K562 (cell line): ENCODE measurements at regions not wholly inside any gene's neighbourhood (a gene's known extent, or its start where the extent isn't known, plus 50 kb on each side); places are given as distances from the start of the nearest gene placed in this dataset.

Experiments
- AFF1 ChIP-seq, 2 experiments: fragments of 450-650 bp; IDR thresholded peaks; 2 replicates each; pipeline ENCODE4 v1.6.1; 2018; ENCODE audit warnings: mild to moderate bottlenecking in 2 of 2, low read depth in 1 of 2; ENCODE audit not compliant: partially characterized antibody in 2 of 2
- BRD9 ChIP-seq: fragments of 450-650 bp; IDR thresholded peaks from 2 replicates; pipeline ENCODE4 v1.6.1; 2018; ENCODE audit warnings: low read depth; ENCODE audit not compliant: partially characterized antibody
- CHD4 ChIP-seq: fragments of 200-600 bp; sonication (generic); IDR thresholded peaks from 3 replicates; pipeline ENCODE4 v1.6.1; 2012; ENCODE audit warnings: low read depth, mild to moderate bottlenecking, mixed read lengths, low read length, inconsistent platforms; ENCODE audit not compliant: insufficient read depth, insufficient replicate concordance, poor library complexity, severe bottlenecking
- DACH1 ChIP-seq: fragments of 450-650 bp; IDR thresholded peaks from 2 replicates; pipeline ENCODE4 v1.6.1; 2018; ENCODE audit not compliant: partially characterized antibody
- FOXJ2 ChIP-seq: fragments of 200-800 bp; sonication (Bioruptor generic); IDR thresholded peaks from 2 replicates; pipeline ENCODE4 v1.6.1; 2016; ENCODE audit warnings: missing genetic modification characterization, missing compliant biosample characterization
- GTF2B ChIP-seq: IDR thresholded peaks from 2 replicates; pipeline ENCODE4 v1.6.1; 2011; ENCODE audit not compliant: insufficient read length; ENCODE audit errors: extremely low read depth
- HSF4 ChIP-seq: fragments of 250-450 bp; sonication (Bioruptor Pico); IDR thresholded peaks from 2 replicates; pipeline ENCODE4 v2.1.2; 2022; ENCODE audit warnings: mild to moderate bottlenecking, moderate library complexity, borderline replicate concordance
- MAZ ChIP-seq, 2 experiments: fragments of 450-650 bp in 1 of 2; sonication (generic) in 1 of 2; formaldehyde crosslinking; IDR thresholded peaks in 1 of 2; conservative IDR thresholded peaks in 1 of 2; 2 replicates each; pipeline versions ENCODE4 v1.4.0 to v1.5.0; 2020; ENCODE audit warnings: mild to moderate bottlenecking in 1 of 2, missing genetic modification reagents in 1 of 2
- MEF2A ChIP-seq: IDR thresholded peaks from 2 replicates; pipeline ENCODE4 v1.6.1; 2011; ENCODE audit warnings: low read depth, mild to moderate bottlenecking, low read length, moderate library complexity; ENCODE audit not compliant: control insufficient read depth
- NR1H2 ChIP-seq: sonication (generic); formaldehyde crosslinking; IDR thresholded peaks from 2 replicates; pipeline ENCODE4 v1.4.0; 2020; ENCODE audit warnings: mild to moderate bottlenecking, missing genetic modification reagents
- PHF8 ChIP-seq: fragments of 200-600 bp; sonication (generic); IDR thresholded peaks from 2 replicates; pipeline ENCODE4 v1.6.1; 2012; ENCODE audit warnings: mixed run types, mild to moderate bottlenecking, inconsistent platforms, low read length, moderate library complexity, borderline replicate concordance
- SIRT6 ChIP-seq: IDR thresholded peaks from one replicate; pipeline ENCODE4 v1.6.1; 2012; ENCODE audit warnings: low read depth, mild to moderate bottlenecking, control low read depth, inconsistent platforms, low read length, moderate library complexity
- ZBED1 ChIP-seq: IDR thresholded peaks from 2 replicates; pipeline ENCODE4 v1.6.1; 2014
- ZNF24 ChIP-seq: fragments of 450-650 bp; IDR thresholded peaks from 2 replicates; pipeline ENCODE4 v1.6.1; 2016
- ZNF830 ChIP-seq: fragments of 250-450 bp; sonication (Bioruptor Pico); IDR thresholded peaks from 2 replicates; pipeline ENCODE4 v1.5.0; 2021; ENCODE audit warnings: mild to moderate bottlenecking
- TF ChIP-seq, protein P1 (sequence below): fragments of 250-450 bp; sonication (Bioruptor Pico); IDR thresholded peaks from 2 replicates; pipeline ENCODE4 v1.8.0; 2021; ENCODE audit warnings: moderate library complexity, mild to moderate bottlenecking, inconsistent platforms
- TF ChIP-seq, protein P2 (sequence below): IDR thresholded peaks from 2 replicates; pipeline ENCODE4 v1.6.1; 2012; ENCODE audit warnings: low read depth, low read length, improper control_type of control experiment, borderline replicate concordance
- TF ChIP-seq, protein P3 (sequence below), 3 experiments: fragments of 200-800 bp in 1 of 3; fragments of 250-450 bp in 1 of 3; fragments of 450-650 bp in 1 of 3; sonication (Bioruptor Pico) in 1 of 3; sonication (Bioruptor generic) in 1 of 3; formaldehyde crosslinking in 1 of 3; IDR thresholded peaks; 2 replicates each; pipeline versions ENCODE4 v1.6.1 to v1.8.0; 2016 to 2022; ENCODE audit warnings: mild to moderate bottlenecking in 2 of 3, missing genetic modification characterization in 2 of 3, missing compliant biosample characterization in 1 of 3, moderate library complexity in 1 of 3

DNA sequence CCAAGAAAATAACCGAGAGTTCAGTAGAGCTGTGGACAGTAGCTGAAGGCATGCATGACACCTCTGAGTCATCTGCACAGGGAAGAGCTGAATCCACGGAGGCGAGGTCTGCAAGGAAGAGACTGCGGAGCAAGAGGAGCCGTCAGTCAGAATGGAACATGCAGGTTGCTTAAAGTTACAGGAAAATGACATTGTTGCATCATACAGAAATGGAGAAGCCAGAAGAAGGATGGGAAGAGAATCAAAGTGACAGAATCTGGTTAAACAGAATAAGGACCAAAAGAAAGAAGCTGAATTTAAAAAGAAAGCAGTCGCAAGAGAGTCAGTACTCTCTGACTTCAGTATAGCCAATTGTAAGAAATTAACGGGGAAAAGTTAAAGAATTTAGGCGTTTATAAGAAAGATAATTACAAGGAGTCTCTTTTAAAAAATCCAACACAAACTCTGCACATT, 533.8 kb downstream of the ADCYAP1 start (continued):
- peak in 1 of 2 experiments; percentile 72 for TF ChIP-seq AFF1 (IDR thresholded peaks at IDR 0.05; ENCODE audit: low read depth in 1 of 2, partially characterized antibody in 2 of 2)
- TF ChIP-seq FOXJ2 (tag) = no peak
- no peak for TF ChIP-seq GTF2B
- TF ChIP-seq MEF2A = no peak
- TF ChIP-seq SIRT6 = no peak
- no peak for TF ChIP-seq NR1H2
- no peak for TF ChIP-seq ZBED1
- TF ChIP-seq, protein P1, sequence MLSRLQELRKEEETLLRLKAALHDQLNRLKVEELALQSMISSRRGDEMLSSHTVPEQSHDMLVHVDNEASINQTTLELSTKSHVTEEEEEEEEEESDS (CRISPR knock-in tag) = no peak
- TF ChIP-seq CHD4 = no peak
- TF ChIP-seq, protein P2, sequence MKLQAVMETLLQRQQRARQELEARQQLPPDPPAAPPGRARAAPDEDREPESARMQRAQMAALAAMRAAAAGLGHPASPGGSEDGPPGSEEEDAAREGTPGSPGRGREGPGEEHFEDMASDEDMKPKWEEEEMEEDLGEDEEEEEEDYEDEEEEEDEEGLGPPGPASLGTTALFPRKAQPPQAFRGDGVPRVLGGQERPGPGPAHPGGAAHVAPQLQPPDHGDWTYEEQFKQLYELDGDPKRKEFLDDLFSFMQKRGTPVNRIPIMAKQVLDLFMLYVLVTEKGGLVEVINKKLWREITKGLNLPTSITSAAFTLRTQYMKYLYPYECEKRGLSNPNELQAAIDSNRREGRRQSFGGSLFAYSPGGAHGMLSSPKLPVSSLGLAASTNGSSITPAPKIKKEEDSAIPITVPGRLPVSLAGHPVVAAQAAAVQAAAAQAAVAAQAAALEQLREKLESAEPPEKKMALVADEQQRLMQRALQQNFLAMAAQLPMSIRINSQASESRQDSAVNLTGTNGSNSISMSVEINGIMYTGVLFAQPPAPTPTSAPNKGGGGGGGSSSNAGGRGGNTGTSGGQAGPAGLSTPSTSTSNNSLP = no peak
- TF ChIP-seq, protein P3, sequence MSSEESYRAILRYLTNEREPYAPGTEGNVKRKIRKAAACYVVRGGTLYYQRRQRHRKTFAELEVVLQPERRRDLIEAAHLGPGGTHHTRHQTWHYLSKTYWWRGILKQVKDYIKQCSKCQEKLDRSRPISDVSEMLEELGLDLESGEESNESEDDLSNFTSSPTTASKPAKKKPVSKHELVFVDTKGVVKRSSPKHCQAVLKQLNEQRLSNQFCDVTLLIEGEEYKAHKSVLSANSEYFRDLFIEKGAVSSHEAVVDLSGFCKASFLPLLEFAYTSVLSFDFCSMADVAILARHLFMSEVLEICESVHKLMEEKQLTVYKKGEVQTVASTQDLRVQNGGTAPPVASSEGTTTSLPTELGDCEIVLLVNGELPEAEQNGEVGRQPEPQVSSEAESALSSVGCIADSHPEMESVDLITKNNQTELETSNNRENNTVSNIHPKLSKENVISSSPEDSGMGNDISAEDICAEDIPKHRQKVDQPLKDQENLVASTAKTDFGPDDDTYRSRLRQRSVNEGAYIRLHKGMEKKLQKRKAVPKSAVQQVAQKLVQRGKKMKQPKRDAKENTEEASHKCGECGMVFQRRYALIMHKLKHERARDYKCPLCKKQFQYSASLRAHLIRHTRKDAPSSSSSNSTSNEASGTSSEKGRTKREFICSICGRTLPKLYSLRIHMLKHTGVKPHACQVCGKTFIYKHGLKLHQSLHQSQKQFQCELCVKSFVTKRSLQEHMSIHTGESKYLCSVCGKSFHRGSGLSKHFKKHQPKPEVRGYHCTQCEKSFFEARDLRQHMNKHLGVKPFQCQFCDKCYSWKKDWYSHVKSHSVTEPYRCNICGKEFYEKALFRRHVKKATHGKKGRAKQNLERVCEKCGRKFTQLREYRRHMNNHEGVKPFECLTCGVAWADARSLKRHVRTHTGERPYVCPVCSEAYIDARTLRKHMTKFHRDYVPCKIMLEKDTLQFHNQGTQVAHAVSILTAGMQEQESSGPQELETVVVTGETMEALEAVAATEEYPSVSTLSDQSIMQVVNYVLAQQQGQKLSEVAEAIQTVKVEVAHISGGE (CRISPR knock-in tag; IDR thresholded peaks at IDR 0.05) = no peak
- TF ChIP-seq HSF4 = no peak
- no peak for TF ChIP-seq BRD9
- TF ChIP-seq ZNF830 (CRISPR knock-in tag) = peak; percentile 25; the same call in 1 of the 2 replicates
- TF ChIP-seq ZNF24 = no peak
- TF ChIP-seq MAZ (CRISPR knock-in tag; conservative IDR thresholded peaks at IDR 0.05 in 1 of 2, IDR thresholded peaks at IDR 0.05 in 1 of 2) = no peak; a peak in 1 of 4 replicates
- no peak for TF ChIP-seq DACH1
- TF ChIP-seq PHF8 = no peak
